Ectodermal cell (in vitro differentiated cells): ENCODE measurements at regions not wholly inside any gene's neighbourhood (a gene's known extent, or its start where the extent isn't known, plus 50 kb on each side); places are given as distances from the start of the nearest gene placed in this dataset.
"Not testable (repeated sequence)": the region's sequence is repeated elsewhere in the genome, so short reads cannot be mapped to it uniquely, and the experiment has no call there.

ENCODE experiments used
- H3K27ac ChIP-seq: 2 replicates; pipeline ENCODE4 v1.7.0; 2013; ENCODE audit warnings: mild to moderate bottlenecking, low read depth, low read length; ENCODE audit not compliant: insufficient read depth, poor library complexity, severe bottlenecking
- H3K27me3 ChIP-seq: 2 replicates; pipeline ENCODE4 v1.7.0; 2013; ENCODE audit warnings: mild to moderate bottlenecking, low read length; ENCODE audit not compliant: insufficient read depth, control insufficient read depth, poor library complexity, severe bottlenecking
- H3K36me3 ChIP-seq: one replicate; pipeline ENCODE4 v1.7.0; 2013; ENCODE audit warnings: low read length; ENCODE audit not compliant: control insufficient read depth, insufficient read depth
- H3K4me1 ChIP-seq: one replicate; pipeline ENCODE4 v1.7.0; 2013; ENCODE audit warnings: low read length; ENCODE audit not compliant: control insufficient read depth, insufficient read depth
- H3K4me3 ChIP-seq: 2 replicates; pipeline ENCODE4 v1.7.0; 2013; ENCODE audit warnings: low read depth, low read length, control low read depth; ENCODE audit not compliant: insufficient read depth
- H3K9me3 ChIP-seq: 2 replicates; pipeline ENCODE4 v1.7.0; 2013; ENCODE audit warnings: mild to moderate bottlenecking, low read length, moderate library complexity; ENCODE audit not compliant: control insufficient read depth
- WGBS, 2 experiments: methylation state at CpG; one replicate each; pipeline ENCODE4 v1.1.7; 2013; ENCODE audit warnings: missing lambda C conversion rate in 2 of 2; 5-methylcytosine and 5-hydroxymethylcytosine counted together

DNA sequence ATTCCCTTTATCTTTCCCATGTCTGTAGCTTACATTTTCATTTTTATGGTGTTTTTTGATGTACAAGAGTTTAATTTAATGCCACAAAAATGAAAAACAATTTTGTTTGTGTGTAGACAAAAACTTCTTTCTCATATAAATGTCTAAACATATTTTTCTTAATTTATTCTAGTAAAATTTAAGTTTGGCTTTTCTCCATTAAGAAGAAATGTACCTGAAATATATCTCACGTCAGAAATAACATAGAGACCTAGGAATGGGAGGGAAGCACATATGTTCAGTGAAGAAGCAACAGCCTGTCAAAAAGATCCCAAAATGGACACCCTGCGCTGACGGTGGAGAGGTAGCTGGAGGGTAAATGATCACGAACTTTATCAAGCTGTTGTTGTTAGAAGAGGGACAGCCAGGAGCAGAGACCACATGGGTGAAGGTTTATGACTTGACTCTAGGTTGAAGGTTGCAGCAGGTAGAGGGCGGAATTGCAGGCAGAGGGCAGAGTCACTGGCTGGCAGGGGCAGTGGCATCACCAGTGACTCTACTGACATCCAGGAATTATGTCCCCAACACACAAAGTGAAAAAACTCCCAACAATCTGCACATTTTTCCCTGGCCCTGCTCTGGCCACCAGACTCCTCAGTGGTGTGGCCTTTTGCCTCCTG is 225.9 kb upstream of the PRSS58 start:
- H3K36me3 ChIP-seq, result no peaks in the 10 kb centered on the region
- no peaks in the 10 kb centered on the region for H3K4me1 ChIP-seq
- H3K9me3 ChIP-seq, result no peaks in the 10 kb centered on the region
- H3K4me3 ChIP-seq, result no peak overlapping the region
- 80 to 89% methylated on average over 5 of the region's 5 CpGs for WGBS, 2 experiments
- H3K27me3 ChIP-seq, result no peaks in the 10 kb centered on the region
- no peak overlapping the region for H3K27ac ChIP-seq

DNA sequence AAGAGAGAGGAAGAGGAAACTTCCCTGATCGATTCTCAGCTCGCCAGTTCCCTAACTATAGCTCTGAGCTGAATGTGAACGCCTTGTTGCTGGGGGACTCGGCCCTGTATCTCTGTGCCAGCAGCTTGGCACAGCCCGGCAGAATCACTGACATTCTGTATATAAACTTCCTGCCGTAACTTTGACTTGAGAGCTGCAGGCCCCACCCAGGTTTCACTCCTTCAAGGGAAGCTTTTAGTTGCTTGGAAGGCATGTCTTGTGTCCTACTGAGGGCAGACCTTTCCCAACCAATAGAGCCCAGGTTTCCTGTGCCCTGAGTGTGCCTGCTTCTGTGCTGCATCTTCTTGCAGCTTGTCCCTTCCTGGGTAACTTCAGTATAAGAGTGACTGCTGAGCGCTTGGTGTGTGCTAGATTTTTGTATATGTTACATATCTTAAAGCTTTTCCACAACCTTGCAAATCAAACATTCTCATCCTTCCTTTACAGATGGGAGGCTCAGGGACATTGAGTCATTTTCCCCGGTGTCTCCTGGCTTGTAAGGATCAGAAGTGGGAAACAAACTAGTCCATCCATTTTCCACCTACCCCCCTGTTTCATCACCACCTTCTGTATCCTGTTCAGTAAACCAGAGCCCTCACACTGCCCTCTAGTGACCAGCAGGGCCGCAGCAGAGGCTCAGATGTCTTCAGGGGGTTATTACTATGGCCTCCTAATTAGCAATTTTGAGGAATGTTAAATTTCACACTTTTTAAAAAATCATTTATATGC is 225.2 kb upstream of the PRSS58 start:
- WGBS, 2 experiments, result 75 to 76% methylated on average over 8 to 9 of the region's 9 CpGs
- no peak overlapping the region for H3K4me3 ChIP-seq
- no peaks in the 10 kb centered on the region for H3K4me1 ChIP-seq
- no peaks in the 10 kb centered on the region for H3K9me3 ChIP-seq
- H3K36me3 ChIP-seq, result no peaks in the 10 kb centered on the region
- no peak overlapping the region for H3K27ac ChIP-seq
- no peaks in the 10 kb centered on the region for H3K27me3 ChIP-seq

DNA sequence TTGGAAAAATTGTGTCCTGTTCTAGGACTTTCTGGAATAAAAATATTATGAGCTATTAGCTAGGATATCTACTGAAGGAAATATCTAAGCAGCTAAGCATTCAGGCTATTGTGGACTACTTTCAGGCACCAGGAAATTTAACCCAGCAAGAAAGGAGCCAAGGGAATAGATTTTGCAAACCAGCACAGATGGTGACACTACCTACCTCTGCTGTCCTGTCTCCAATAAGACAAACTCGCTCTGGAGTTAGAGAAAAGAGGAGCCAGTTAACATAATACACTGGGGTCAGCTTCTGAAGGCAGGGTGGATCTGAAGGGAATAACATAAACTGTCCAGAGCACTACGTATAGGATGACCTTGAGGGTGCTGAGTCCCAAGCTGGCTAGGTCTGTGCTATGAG is 223.7 kb upstream of the PRSS58 start:
- Histone ChIP-seq H3K4me3 (no peak overlapping the region), H3K27me3 (no peaks in the 10 kb centered on the region), H3K9me3 (no peaks in the 10 kb centered on the region), H3K4me1 (no peaks in the 10 kb centered on the region), H3K36me3 (no peaks in the 10 kb centered on the region), H3K27ac (no peak overlapping the region)
- whole genome bisulfite sequencing, 2 experiments, result 60 to 74% methylated on average over 2 of the region's 2 CpGs

DNA sequence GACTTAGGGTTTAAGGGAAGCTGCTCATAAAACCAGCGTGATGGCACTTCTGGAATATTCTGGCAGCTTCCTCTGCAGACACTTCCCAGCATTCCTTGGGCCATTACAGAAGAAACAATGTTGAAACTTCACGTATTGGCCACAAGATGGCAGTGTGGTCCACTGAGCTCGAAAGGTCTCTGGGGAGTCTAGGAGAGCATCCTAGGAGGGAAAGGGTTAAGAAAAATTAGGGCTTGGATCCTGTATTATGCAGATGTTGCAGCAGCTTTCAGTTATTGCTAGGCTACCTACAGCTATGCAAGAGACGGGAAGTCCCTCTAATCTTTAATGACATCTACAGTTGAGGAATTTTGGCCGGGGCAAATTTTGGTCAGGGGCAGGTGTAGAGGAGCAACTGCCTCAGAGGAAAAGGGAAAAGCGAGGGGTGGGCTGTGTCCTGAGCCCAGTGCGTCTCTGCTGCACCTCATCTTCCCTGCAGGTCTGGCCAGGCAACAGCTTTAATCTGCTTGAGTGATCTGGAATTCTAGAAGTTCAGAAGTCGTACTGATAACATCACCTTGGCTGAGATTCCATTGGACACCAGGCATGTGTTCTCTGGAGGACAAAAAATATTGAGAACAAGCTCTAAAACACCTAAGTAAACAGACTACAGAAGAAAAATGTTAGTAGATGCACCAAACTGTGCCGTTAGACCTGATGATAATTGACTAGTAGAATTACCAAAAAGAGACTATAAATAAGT is 220.8 kb upstream of the PRSS58 start:
- H3K27me3 ChIP-seq, result no peaks in the 10 kb centered on the region
- no peak overlapping the region for H3K4me3 ChIP-seq
- no peak overlapping the region for H3K27ac ChIP-seq
- H3K36me3 ChIP-seq, result no peaks in the 10 kb centered on the region
- no peaks in the 10 kb centered on the region for H3K4me1 ChIP-seq
- WGBS, 2 experiments, result 56 to 62% methylated on average over 8 to 9 of the region's 9 CpGs
- H3K9me3 ChIP-seq, result no peaks in the 10 kb centered on the region

DNA sequence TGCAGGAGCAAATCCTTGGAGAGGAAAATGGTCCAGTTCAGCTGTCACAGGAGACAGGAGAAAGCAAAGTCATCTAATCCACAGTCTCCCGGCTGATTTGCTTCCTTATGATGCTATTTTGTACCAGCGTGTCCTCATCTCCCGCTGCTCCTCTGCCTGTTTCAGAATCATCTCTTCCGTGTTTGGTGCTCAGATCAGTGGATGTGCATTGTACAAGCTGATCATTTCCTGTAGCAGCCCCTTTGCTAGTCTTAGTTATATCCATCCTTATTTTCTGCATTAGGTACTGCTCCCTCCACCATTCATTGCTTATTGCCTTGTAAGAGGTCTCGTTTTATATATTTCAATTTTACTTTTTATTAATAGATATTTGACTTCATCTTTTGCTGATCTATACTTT is 219.9 kb upstream of the PRSS58 start:
- H3K36me3 ChIP-seq, H3K27ac ChIP-seq, H3K9me3 ChIP-seq, H3K4me1 ChIP-seq, H3K4me3 ChIP-seq, H3K27me3 ChIP-seq: not testable (repeated sequence)
- WGBS, 2 experiments, result 83 to 92% methylated on average over 4 to 5 of the region's 5 CpGs

DNA sequence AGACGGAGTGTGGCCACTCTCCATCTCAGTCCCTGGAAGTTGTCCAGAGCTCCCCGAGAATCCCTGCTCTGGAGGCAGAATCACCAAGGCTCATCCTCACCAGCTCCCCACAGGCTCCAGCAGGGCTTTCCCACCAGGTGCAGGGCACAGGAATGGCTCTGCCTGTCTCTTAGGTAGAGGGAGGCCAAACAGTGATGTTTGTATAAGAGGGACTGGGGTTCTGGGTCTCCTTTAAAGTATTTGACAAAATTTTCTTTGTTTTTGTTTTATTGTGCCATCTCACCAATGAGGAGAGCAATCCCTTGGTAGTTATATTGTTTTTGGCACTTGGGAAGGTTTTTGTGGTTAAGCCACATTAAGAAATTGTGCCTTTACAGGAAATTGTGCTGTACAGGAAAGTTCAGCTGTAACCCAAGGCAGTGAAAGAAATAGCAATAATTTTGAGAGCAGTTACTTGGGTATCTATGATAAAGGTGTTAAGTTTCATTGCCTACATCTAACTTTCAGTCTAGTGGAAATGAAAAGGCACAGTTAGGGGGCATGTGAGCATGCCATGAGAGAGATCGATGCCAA is 219.3 kb upstream of the PRSS58 start:
- no peaks in the 10 kb centered on the region for H3K9me3 ChIP-seq
- H3K36me3 ChIP-seq, result no peaks in the 10 kb centered on the region
- no peaks in the 10 kb centered on the region for H3K4me1 ChIP-seq
- 84 to 91% methylated on average over 3 of the region's 3 CpGs for WGBS, 2 experiments
- no peak overlapping the region for H3K4me3 ChIP-seq
- no peak overlapping the region for H3K27ac ChIP-seq
- H3K27me3 ChIP-seq, result no peaks in the 10 kb centered on the region

DNA sequence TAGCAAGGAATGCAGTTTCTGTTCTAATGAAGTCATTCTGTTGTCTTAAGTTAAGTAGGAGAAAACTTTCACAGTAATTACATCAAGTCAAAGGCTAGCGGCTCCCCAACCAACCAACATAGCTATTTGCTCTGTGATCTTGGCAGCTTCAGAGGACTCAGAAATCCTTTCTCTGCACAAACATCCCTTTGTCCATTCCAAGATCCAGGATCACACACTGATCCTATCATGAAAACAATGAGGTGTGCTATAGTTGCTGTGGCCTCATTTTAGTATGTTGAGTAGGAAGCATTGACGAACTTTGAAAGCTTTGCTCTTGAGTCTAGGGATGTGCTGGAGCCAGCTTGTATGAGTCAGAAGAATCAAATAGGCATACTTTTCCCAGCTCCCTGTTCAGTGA is 218.2 kb upstream of the PRSS58 start:
- Histone ChIP-seq H3K27ac (no peak overlapping the region), H3K36me3 (no peaks in the 10 kb centered on the region), H3K9me3 (no peaks in the 10 kb centered on the region), H3K27me3 (no peaks in the 10 kb centered on the region), H3K4me1 (no peaks in the 10 kb centered on the region), H3K4me3 (no peak overlapping the region)
- 100% methylated on average over 1 to 2 of the region's 2 CpGs for WGBS, 2 experiments

DNA sequence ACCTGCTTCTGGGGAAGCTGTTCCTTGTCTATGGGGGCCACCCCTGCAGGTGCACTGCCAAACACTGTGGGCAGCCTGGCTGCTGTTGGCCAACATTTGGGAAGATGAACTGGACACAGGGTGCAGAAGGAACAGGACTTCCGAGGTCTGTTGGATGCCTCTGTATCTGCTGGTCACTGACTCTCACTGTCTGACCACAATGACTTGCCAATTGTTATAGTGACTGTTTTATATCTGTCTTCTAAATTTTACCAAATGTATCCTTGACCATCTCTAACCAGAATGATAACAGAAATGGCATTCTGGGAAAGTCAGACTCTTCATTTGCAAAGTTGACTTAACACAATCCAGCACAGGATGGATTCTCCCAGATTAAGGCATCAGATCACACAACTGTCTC is 214.0 kb upstream of the PRSS58 start:
- Histone ChIP-seq H3K36me3 (no peaks in the 10 kb centered on the region), H3K4me3 (no peak overlapping the region), H3K27me3 (no peaks in the 10 kb centered on the region), H3K27ac (no peak overlapping the region), H3K4me1 (no peaks in the 10 kb centered on the region), H3K9me3 (no peaks in the 10 kb centered on the region)
- WGBS, 2 experiments, result 33 to 48% methylated on average over 1 of the region's 1 CpG

DNA sequence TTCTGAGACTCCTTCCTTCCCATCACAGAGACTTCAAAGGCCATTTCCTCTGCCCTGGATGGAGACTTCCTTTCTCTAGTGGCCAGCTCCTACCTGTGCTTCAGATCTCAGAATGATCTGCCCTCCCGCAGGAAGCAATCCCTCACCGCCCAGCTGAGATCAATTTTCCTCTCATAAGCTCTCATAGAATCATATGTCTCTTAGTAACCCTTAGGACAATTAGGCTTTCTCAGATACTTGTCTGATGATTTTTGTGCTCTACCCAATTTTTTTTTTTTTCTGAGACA is 212.6 kb upstream of the PRSS58 start:
- H3K9me3 ChIP-seq, result no peaks in the 10 kb centered on the region
- 93 to 100% methylated on average over 2 of the region's 2 CpGs for WGBS, 2 experiments

More for the DNA sequence above, 212.6 kb upstream of the PRSS58 start:
- Histone ChIP-seq H3K36me3 (no peaks in the 10 kb centered on the region), H3K4me3 (no peak overlapping the region), H3K27ac (no peak overlapping the region), H3K27me3 (no peaks in the 10 kb centered on the region), H3K4me1 (no peaks in the 10 kb centered on the region)
